ENCODE measurements at regions not wholly inside any gene's neighbourhood (a gene's known extent, or its start where the extent isn't known, plus 50 kb on each side); places are given as distances from the start of the nearest gene placed in this dataset.

DNA sequence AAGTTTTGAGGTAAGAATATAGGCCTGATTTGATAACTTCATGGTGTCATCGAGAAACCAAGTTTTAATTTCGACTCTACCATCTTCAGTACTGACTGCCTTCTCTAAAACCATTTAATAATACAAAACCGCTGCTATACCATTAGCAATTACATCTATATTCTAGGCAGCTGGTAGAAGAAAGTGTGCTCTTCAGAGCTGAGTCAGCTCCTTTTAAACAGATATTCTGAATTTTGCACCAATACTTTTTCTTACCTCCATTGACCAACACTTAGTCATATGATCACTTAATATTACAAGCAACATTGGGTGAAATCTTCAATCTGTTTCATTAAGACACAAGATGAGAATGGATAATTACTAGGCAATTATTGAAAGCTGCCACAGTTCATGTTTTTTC lies 1667.8 kb downstream of the PCDH9 start (continued):
- TF ChIP-seq REST (IDR thresholded peaks at IDR 0.05): no peak
- TF ChIP-seq HNF4G (IDR thresholded peaks at IDR 0.05): no peak
- TF ChIP-seq, protein P1, sequence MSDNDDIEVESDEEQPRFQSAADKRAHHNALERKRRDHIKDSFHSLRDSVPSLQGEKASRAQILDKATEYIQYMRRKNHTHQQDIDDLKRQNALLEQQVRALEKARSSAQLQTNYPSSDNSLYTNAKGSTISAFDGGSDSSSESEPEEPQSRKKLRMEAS (IDR thresholded peaks at IDR 0.05): no peak
- no peak for TF ChIP-seq GABPA (IDR thresholded peaks at IDR 0.05 in 1 of 2, conservative IDR thresholded peaks at IDR 0.05 in 1 of 2)
- TF ChIP-seq YY1 (IDR thresholded peaks at IDR 0.05): no peak
- TF ChIP-seq FOXA1 (IDR thresholded peaks at IDR 0.05): no peak

DNA sequence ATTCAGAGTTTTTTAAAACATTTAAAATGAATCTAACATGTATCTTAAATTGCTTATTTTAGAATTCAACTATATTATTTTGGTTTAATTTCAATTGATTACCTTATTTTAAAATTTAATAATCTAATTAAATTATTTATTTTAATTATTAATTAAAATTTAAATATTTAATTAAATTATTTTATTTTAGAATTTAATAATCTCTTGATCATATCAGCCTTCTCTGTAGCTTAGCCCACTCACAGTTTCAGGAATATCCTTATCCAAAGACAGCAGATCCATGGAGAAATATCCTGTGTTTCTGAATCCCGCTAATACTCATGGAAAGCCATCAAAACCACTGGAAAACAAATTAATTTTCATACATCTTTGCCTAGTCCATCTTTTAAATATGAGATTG lies 1669.2 kb downstream of the PCDH9 start:
- WGBS: 89% methylated on average over 1 of the region's 1 CpG

More for the DNA sequence above, 1669.2 kb downstream of the PCDH9 start:
- Histone ChIP-seq H3K4me3 (ENCODE audit: low read depth in 1 of 3, low read length in 3 of 3) (no peak overlapping the region), H3K4me1 (ENCODE audit: control insufficient read depth in 4 of 4, insufficient read depth in 4 of 4, low read length in 3 of 4) (no peaks in the 10 kb centered on the region), H3K9me3 (ENCODE audit: control insufficient read depth in 4 of 4, low read length in 3 of 4) (no peaks in the 10 kb centered on the region), H3K27me3 (ENCODE audit: control insufficient read depth in 4 of 4, insufficient read depth in 4 of 4, low read length in 3 of 4) (no peaks in the 10 kb centered on the region), H3K27ac (ENCODE audit: low read depth in 1 of 2, low read length in 2 of 2) (no peak overlapping the region), H3K9ac (ENCODE audit: low read depth in 1 of 2, low read length in 2 of 2) (no peak overlapping the region), H3K36me3 (ENCODE audit: control insufficient read depth in 4 of 4, insufficient read depth in 3 of 4, low read depth in 1 of 4, low read length in 3 of 4) (no peaks in the 10 kb centered on the region)
- no peak for TF ChIP-seq FOXA2 (IDR thresholded peaks at IDR 0.05)
- TF ChIP-seq JUND (IDR thresholded peaks at IDR 0.05): no peak
- TF ChIP-seq CTCF (IDR thresholded peaks at IDR 0.05; ENCODE audit: low read depth, low read length, missing input control): no peak
- TF ChIP-seq HNF4G (IDR thresholded peaks at IDR 0.05): no peak
- TF ChIP-seq RAD21 (IDR thresholded peaks at IDR 0.05): no peak
- no peak for TF ChIP-seq RXRA (IDR thresholded peaks at IDR 0.05)
- no peak for TF ChIP-seq SP1 (IDR thresholded peaks at IDR 0.05)
- TF ChIP-seq, protein P1 (IDR thresholded peaks at IDR 0.05): no peak
- no peak for TF ChIP-seq ZBTB33 (IDR thresholded peaks at IDR 0.05)
- TF ChIP-seq GABPA (IDR thresholded peaks at IDR 0.05 in 1 of 2, conservative IDR thresholded peaks at IDR 0.05 in 1 of 2): no peak
- TF ChIP-seq FOXA1 (IDR thresholded peaks at IDR 0.05): no peak
- TF ChIP-seq, protein P2, sequence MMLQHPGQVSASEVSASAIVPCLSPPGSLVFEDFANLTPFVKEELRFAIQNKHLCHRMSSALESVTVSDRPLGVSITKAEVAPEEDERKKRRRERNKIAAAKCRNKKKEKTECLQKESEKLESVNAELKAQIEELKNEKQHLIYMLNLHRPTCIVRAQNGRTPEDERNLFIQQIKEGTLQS (IDR thresholded peaks at IDR 0.05): no peak
- no peak for TF ChIP-seq EGR1 (IDR thresholded peaks at IDR 0.05; ENCODE audit: low read depth in 2 of 2)
- TF ChIP-seq HNF4A (conservative IDR thresholded peaks at IDR 0.05): no peak
- TF ChIP-seq REST (IDR thresholded peaks at IDR 0.05): no peak
- no peak for TF ChIP-seq TAF1 (conservative IDR thresholded peaks at IDR 0.05)
- no peak for TF ChIP-seq NR2F2 (IDR thresholded peaks at IDR 0.05)
- DNase-seq (ENCODE audit: low spot score): no peak

Measured in liver (tissue), 8 donors.